ENCODE measurements at regions not wholly inside any gene's neighbourhood (a gene's known extent, or its start where the extent isn't known, plus 50 kb on each side); places are given as distances from the start of the nearest gene placed in this dataset.

GRCh38 chr1:95558791-95559190 is 324.8 kb downstream of the RWDD3 start:
- DNase-seq (ENCODE audit: low read depth, low spot score) = no peak
- Histone ChIP-seq H3K36me3 (ENCODE audit: control insufficient read depth in 2 of 2, extremely low read depth in 1 of 2, insufficient read depth in 2 of 2, low read length in 2 of 2) (no peaks in the 10 kb centered on the region), H3K9me3 (replicated peaks; ENCODE audit: control insufficient read depth, insufficient read depth, low read length) (no peaks in the 10 kb centered on the region), H3K4me3 (replicated peaks in 1 of 3; ENCODE audit: insufficient read depth in 1 of 3, low read depth in 1 of 3, low read length in 3 of 3) (no peak overlapping the region), H2AFZ (ENCODE audit: low read depth, low read length) (no peak overlapping the region), H3K9me1 (replicated peaks; ENCODE audit: control insufficient read depth, extremely low read depth, insufficient read depth, low read length) (no peaks in the 10 kb centered on the region), H3K4me2 (ENCODE audit: insufficient read depth, low read length) (no peak overlapping the region), H3K9ac (replicated peaks; ENCODE audit: extremely low read depth, insufficient read depth, low read length) (no peak overlapping the region), H3K79me2 (ENCODE audit: control insufficient read depth, insufficient read depth, low read length) (no peaks in the 10 kb centered on the region), H3K4me1 (ENCODE audit: control insufficient read depth, extremely low read depth, insufficient read depth, low read length) (no peaks in the 10 kb centered on the region), H3K27me3 (ENCODE audit: control insufficient read depth in 2 of 2, insufficient read depth in 2 of 2, low read length in 2 of 2) (no peaks in the 10 kb centered on the region), H4K20me1 (replicated peaks; ENCODE audit: control insufficient read depth, extremely low read depth, insufficient read depth, low read length) (no peaks in the 10 kb centered on the region), H3K27ac (ENCODE audit: insufficient read depth, low read depth, low read length) (no peak overlapping the region)
- ChIA-PET POLR2A (no interaction called here), CTCF (no interaction called here)
- dilution Hi-C loops (cut with MboI; ENCODE audit: extremely low pct_ligation_motif_present, low sequenced_read_pairs) = no loop called here
- FAIRE-seq = no peak
- intact Hi-C loops (cut with micrococcal nuclease) = no loop called here
- TF ChIP-seq JUN (IDR thresholded peaks at IDR 0.05; ENCODE audit: borderline replicate concordance, insufficient read depth, insufficient read length, low read depth) (no peak), EZH2 (IDR thresholded peaks at IDR 0.05; ENCODE audit: borderline replicate concordance, low read depth, low read length, severe bottlenecking) (no peak), GATA2 (IDR thresholded peaks at IDR 0.05; ENCODE audit: insufficient read depth, insufficient read length, low read depth, low read length) (no peak), FOS (IDR thresholded peaks at IDR 0.05; ENCODE audit: borderline replicate concordance, insufficient read depth, low read length) (no peak), MYC (IDR thresholded peaks at IDR 0.05; ENCODE audit: low read depth, low read length) (no peak), POLR2AphosphoS5 (IDR thresholded peaks at IDR 0.05; ENCODE audit: insufficient read depth, low read depth, low read length) (no peak), MAX (IDR thresholded peaks at IDR 0.05; ENCODE audit: insufficient read depth, insufficient read length) (no peak), CTCF (IDR thresholded peaks at IDR 0.05; ENCODE audit: extremely low read depth in 1 of 2, insufficient read depth in 1 of 2, low read depth in 1 of 2, low read length in 2 of 2) (no peak), POLR2A (IDR thresholded peaks at IDR 0.05; ENCODE audit: low read depth, low read length) (no peak)
- no TSS peak for BruUV-seq (replicated peaks)

All from endothelial cell of umbilical vein (primary cell).